Liver (tissue), 8 donors: ENCODE measurements at regions not wholly inside any gene's neighbourhood (a gene's known extent, or its start where the extent isn't known, plus 50 kb on each side); places are given as distances from the start of the nearest gene placed in this dataset.

ENCODE experiments used
- DNase-seq: peaks from one replicate; pipeline ENCODE4 v3.0.0-alpha.2; 2017; ENCODE audit warnings: low spot score
- H3K27ac ChIP-seq, 2 donors: one replicate each; pipeline ENCODE4 v1.7.0; 2013; ENCODE audit warnings: inconsistent platforms in 2 of 2, low read length in 2 of 2, control low read depth in 1 of 2, low read depth in 1 of 2, mild to moderate bottlenecking in 1 of 2
- H3K27me3 ChIP-seq, 4 donors: one replicate each; pipeline versions ENCODE4 v1.6.1 to v1.7.0; 2013; ENCODE audit warnings: low read length in 3 of 4, inconsistent platforms in 1 of 4, mild to moderate bottlenecking in 1 of 4, moderate library complexity in 1 of 4; ENCODE audit not compliant: control insufficient read depth in 4 of 4, insufficient read depth in 4 of 4
- H3K36me3 ChIP-seq, 4 donors: one replicate each; pipeline versions ENCODE4 v1.6.1 to v1.7.0; 2013; ENCODE audit warnings: low read length in 3 of 4, mild to moderate bottlenecking in 3 of 4, low read depth in 1 of 4, moderate library complexity in 1 of 4; ENCODE audit not compliant: control insufficient read depth in 4 of 4, insufficient read depth in 3 of 4
- H3K4me1 ChIP-seq, 4 donors: one replicate each; pipeline versions ENCODE4 v1.6.1 to v1.7.0; 2013; ENCODE audit warnings: low read length in 3 of 4, mild to moderate bottlenecking in 3 of 4, moderate library complexity in 1 of 4; ENCODE audit not compliant: control insufficient read depth in 4 of 4, insufficient read depth in 4 of 4
- H3K4me3 ChIP-seq, 3 donors: one replicate each; pipeline versions ENCODE4 v1.6.1 to v1.7.0; 2013; ENCODE audit warnings: low read length in 3 of 3, control low read depth in 1 of 3, low read depth in 1 of 3, mild to moderate bottlenecking in 1 of 3
- H3K9ac ChIP-seq, 2 donors: one replicate each; pipeline ENCODE4 v1.7.0; 2013; ENCODE audit warnings: low read length in 2 of 2, mild to moderate bottlenecking in 2 of 2, moderate library complexity in 2 of 2, control low read depth in 1 of 2, low read depth in 1 of 2
- H3K9me3 ChIP-seq, 4 donors: one replicate each; pipeline versions ENCODE4 v1.6.1 to v1.7.0; 2013; ENCODE audit warnings: low read length in 3 of 4; ENCODE audit not compliant: control insufficient read depth in 4 of 4
- EGR1 ChIP-seq, 2 donors: IDR thresholded peaks; 2 replicates each; pipeline ENCODE4 v1.6.1; 2016 to 2018; ENCODE audit warnings: antibody characterized with exemption in 2 of 2, low read depth in 2 of 2
- FOXA1 ChIP-seq: IDR thresholded peaks from 2 replicates; pipeline ENCODE4 v1.6.1; 2016; ENCODE audit warnings: antibody characterized with exemption
- GABPA ChIP-seq, 2 donors: IDR thresholded peaks in 1 of 2; conservative IDR thresholded peaks in 1 of 2; 2 replicates each; pipeline ENCODE4 v1.6.1; 2016; ENCODE audit warnings: antibody characterized with exemption in 2 of 2, mild to moderate bottlenecking in 1 of 2, moderate library complexity in 1 of 2
- HNF4A ChIP-seq, 2 donors: conservative IDR thresholded peaks; 2 replicates each; pipeline ENCODE4 v1.6.1; 2016; ENCODE audit warnings: antibody characterized with exemption in 2 of 2, mild to moderate bottlenecking in 2 of 2
- HNF4G ChIP-seq: IDR thresholded peaks from 2 replicates; pipeline ENCODE4 v1.6.1; 2016; ENCODE audit warnings: antibody characterized with exemption
- JUND ChIP-seq, 2 donors: IDR thresholded peaks; 2 replicates each; pipeline ENCODE4 v1.6.1; 2016; ENCODE audit warnings: antibody characterized with exemption in 2 of 2
- NR2F2 ChIP-seq: IDR thresholded peaks from 2 replicates; pipeline ENCODE4 v1.6.1; 2016; ENCODE audit warnings: antibody characterized with exemption
- RAD21 ChIP-seq, 2 donors: IDR thresholded peaks; 2 replicates each; pipeline ENCODE4 v1.6.1; 2016; ENCODE audit warnings: antibody characterized with exemption in 2 of 2, mild to moderate bottlenecking in 2 of 2
- RXRA ChIP-seq, 2 donors: IDR thresholded peaks; 2 replicates each; pipeline ENCODE4 v1.6.1; 2017 to 2018; ENCODE audit warnings: antibody characterized with exemption in 2 of 2, mild to moderate bottlenecking in 1 of 2
- SP1 ChIP-seq: IDR thresholded peaks from 2 replicates; pipeline ENCODE4 v1.6.1; 2018; ENCODE audit warnings: antibody characterized with exemption, mild to moderate bottlenecking
- TAF1 ChIP-seq: conservative IDR thresholded peaks from 2 replicates; pipeline ENCODE4 v1.6.1; 2016; ENCODE audit warnings: antibody characterized with exemption, mild to moderate bottlenecking
- YY1 ChIP-seq: IDR thresholded peaks from 2 replicates; pipeline ENCODE4 v1.6.1; 2016; ENCODE audit warnings: antibody characterized with exemption, mild to moderate bottlenecking
- WGBS: extraction: QIAGEN DNeasy Blood & Tissue Kit; methylation state at CpG from one replicate; pipeline ENCODE4 v1.1.7; 2013; 5-methylcytosine and 5-hydroxymethylcytosine counted together
- TF ChIP-seq, protein P1 (sequence below): fragments of 150-350 bp; IDR thresholded peaks from 2 replicates; pipeline ENCODE4 v1.5.1; 2017; ENCODE audit warnings: improper control_type of control experiment, low read depth, low read length; ENCODE audit not compliant: missing input control
- TF ChIP-seq, protein P2 (sequence below): IDR thresholded peaks from 2 replicates; pipeline ENCODE4 v1.6.1; 2016; ENCODE audit warnings: antibody characterized with exemption, mild to moderate bottlenecking
- TF ChIP-seq, protein P3 (sequence below): IDR thresholded peaks from 2 replicates; pipeline ENCODE4 v1.6.1; 2016; ENCODE audit warnings: antibody characterized with exemption
- TF ChIP-seq, protein P4 (sequence below): IDR thresholded peaks from 2 replicates; pipeline ENCODE4 v1.6.1; 2016; ENCODE audit warnings: antibody characterized with exemption
- TF ChIP-seq, protein P5 (sequence below): IDR thresholded peaks from 2 replicates; pipeline ENCODE4 v1.6.1; 2016; ENCODE audit warnings: antibody characterized with exemption
- donor health status: healthy.
- donor health status: healthy.
- donor health status: healthy.
- donor health status: healthy.
- donor health status: healthy.

DNA sequence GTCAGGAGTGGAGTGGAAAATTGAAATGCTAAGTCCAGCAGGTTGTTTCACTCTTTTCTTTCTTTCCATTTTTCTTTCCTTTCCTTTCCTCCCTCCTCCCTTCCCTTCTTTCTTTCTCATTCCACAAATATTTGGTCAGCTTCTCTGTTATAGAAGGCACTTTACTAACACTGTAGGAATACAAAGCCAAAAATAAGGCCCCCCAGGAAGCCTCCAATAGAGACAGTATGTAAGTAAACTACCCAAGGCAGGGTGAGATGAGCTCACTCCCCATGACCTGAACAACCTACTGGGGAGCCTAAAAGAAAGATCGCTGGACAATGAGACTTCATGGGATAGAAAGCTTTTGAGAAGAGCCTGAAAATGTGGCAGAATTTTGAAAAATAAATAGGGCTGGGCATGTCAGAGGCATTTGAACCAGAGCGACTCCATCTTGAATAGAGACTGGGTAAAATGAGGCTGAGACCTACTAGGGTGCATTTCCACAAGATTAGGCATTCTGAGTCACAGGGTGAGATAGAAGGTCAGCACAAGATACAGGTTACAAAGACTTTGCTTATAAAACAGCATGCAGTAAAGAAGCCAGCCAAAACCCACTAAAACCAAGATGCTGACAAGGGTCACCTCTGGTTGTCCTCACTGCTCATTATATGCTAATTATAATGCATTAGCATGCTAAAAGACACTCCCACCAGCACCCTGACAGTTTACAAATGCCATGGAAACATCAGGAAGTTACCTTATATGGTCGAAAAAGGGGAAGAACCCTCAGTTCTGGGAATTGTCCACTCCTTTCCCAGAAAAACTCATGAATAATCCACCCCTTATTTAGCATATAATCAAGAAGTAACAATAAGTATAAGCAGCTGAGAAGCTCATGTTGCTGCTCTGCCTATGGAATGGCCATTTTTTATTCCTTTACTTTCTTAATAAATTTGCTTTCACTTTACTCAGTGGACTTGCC lies 158.9 kb upstream of the EGFLAM start:
- Histone ChIP-seq H3K27ac (no peak overlapping the region), H3K9me3 (no peaks in the 10 kb centered on the region), H3K4me3 (no peak overlapping the region), H3K27me3 (peaks cover 0 to 4% (median 0%) of the 10 kb centered on the region in 4 donors), H3K9ac (no peak overlapping the region), H3K4me1 (no peaks in the 10 kb centered on the region), H3K36me3 (no peaks in the 10 kb centered on the region)
- no peak for DNase-seq
- 83% methylated on average over 3 of the region's 3 CpGs for WGBS
- TF ChIP-seq JUND (IDR thresholded peaks at IDR 0.05) (no peak), NR2F2 (no peak), FOXA1 (no peak)
- TF ChIP-seq, protein P1, sequence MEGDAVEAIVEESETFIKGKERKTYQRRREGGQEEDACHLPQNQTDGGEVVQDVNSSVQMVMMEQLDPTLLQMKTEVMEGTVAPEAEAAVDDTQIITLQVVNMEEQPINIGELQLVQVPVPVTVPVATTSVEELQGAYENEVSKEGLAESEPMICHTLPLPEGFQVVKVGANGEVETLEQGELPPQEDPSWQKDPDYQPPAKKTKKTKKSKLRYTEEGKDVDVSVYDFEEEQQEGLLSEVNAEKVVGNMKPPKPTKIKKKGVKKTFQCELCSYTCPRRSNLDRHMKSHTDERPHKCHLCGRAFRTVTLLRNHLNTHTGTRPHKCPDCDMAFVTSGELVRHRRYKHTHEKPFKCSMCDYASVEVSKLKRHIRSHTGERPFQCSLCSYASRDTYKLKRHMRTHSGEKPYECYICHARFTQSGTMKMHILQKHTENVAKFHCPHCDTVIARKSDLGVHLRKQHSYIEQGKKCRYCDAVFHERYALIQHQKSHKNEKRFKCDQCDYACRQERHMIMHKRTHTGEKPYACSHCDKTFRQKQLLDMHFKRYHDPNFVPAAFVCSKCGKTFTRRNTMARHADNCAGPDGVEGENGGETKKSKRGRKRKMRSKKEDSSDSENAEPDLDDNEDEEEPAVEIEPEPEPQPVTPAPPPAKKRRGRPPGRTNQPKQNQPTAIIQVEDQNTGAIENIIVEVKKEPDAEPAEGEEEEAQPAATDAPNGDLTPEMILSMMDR, result no peak
- TF ChIP-seq, protein P2, sequence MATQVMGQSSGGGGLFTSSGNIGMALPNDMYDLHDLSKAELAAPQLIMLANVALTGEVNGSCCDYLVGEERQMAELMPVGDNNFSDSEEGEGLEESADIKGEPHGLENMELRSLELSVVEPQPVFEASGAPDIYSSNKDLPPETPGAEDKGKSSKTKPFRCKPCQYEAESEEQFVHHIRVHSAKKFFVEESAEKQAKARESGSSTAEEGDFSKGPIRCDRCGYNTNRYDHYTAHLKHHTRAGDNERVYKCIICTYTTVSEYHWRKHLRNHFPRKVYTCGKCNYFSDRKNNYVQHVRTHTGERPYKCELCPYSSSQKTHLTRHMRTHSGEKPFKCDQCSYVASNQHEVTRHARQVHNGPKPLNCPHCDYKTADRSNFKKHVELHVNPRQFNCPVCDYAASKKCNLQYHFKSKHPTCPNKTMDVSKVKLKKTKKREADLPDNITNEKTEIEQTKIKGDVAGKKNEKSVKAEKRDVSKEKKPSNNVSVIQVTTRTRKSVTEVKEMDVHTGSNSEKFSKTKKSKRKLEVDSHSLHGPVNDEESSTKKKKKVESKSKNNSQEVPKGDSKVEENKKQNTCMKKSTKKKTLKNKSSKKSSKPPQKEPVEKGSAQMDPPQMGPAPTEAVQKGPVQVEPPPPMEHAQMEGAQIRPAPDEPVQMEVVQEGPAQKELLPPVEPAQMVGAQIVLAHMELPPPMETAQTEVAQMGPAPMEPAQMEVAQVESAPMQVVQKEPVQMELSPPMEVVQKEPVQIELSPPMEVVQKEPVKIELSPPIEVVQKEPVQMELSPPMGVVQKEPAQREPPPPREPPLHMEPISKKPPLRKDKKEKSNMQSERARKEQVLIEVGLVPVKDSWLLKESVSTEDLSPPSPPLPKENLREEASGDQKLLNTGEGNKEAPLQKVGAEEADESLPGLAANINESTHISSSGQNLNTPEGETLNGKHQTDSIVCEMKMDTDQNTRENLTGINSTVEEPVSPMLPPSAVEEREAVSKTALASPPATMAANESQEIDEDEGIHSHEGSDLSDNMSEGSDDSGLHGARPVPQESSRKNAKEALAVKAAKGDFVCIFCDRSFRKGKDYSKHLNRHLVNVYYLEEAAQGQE, result no peak

DNA sequence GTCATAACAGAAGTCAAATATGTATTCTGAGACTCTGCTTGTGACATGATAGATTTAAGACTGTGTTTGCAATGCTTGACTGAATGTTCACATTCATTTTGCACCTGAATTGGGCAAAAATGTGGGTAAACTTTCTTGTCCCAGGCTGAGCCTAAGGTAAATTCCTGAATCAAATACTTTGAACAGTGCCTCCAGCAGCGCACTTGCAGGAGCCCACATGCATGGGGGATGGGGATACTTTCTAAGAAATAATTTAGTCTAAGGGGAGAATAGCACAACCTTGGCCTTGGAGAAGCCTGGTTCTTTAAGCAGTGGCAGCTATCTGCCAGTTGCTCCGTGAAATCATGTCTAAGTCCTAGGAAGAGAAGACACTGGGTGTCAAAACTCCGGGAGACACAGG lies 163.5 kb upstream of the EGFLAM start:
- H3K27me3 ChIP-seq, result peaks cover 0 to 7% (median 1%) of the 10 kb centered on the region in 4 donors
- no peaks in the 10 kb centered on the region for H3K9me3 ChIP-seq
- TF ChIP-seq TAF1 (no peak), RAD21 (IDR thresholded peaks at IDR 0.05) (no peak), HNF4G (no peak), FOXA1 (no peak)
- TF ChIP-seq, protein P3, sequence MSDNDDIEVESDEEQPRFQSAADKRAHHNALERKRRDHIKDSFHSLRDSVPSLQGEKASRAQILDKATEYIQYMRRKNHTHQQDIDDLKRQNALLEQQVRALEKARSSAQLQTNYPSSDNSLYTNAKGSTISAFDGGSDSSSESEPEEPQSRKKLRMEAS, result no peak
- DNase-seq, result no peak
- H3K36me3 ChIP-seq, result no peaks in the 10 kb centered on the region
- no peak overlapping the region for H3K27ac ChIP-seq
- H3K4me3 ChIP-seq, result no peak overlapping the region
- 65% methylated on average over 3 of the region's 3 CpGs for WGBS
- no peak overlapping the region for H3K9ac ChIP-seq
- no peaks in the 10 kb centered on the region for H3K4me1 ChIP-seq

DNA sequence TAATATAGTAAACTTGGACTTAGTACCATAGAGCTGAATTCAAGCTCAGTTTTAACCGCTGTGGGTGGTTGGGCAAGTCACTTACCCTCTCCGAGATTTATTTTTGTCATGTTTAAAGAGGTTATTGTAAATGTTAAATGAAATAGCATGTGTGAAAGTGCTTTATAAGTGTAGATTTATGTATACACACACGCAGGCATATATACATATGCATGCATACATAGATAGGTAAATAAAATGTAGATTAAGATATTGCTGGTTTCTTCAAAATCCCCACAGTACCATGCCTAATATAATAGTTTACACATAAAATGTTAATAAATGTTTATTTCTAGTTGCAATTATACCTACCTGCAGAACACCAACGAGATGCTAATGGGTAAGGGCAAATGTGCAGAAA lies 164.5 kb upstream of the EGFLAM start:
- no peak overlapping the region for H3K9ac ChIP-seq
- H3K27me3 ChIP-seq, result peaks cover 0 to 7% (median 1%) of the 10 kb centered on the region in 4 donors
- no peaks in the 10 kb centered on the region for H3K4me1 ChIP-seq
- no peak overlapping the region for H3K27ac ChIP-seq
- DNase-seq, result no peak
- 68% methylated on average over 4 of the region's 4 CpGs for WGBS
- no peaks in the 10 kb centered on the region for H3K36me3 ChIP-seq
- no peaks in the 10 kb centered on the region for H3K9me3 ChIP-seq
- no peak overlapping the region for H3K4me3 ChIP-seq
- TF ChIP-seq YY1 (no peak), GABPA (IDR thresholded peaks at IDR 0.05 in 1 of 2, conservative IDR thresholded peaks at IDR 0.05 in 1 of 2) (no peak), HNF4A (conservative IDR thresholded peaks at IDR 0.05) (no peak), SP1 (no peak), NR2F2 (no peak), EGR1 (IDR thresholded peaks at IDR 0.05; ENCODE audit: low read depth in 2 of 2) (no peak), JUND (IDR thresholded peaks at IDR 0.05) (no peak), RAD21 (IDR thresholded peaks at IDR 0.05) (no peak), FOXA1 (no peak), HNF4G (no peak), RXRA (IDR thresholded peaks at IDR 0.05) (no peak)
- TF ChIP-seq, protein P4, sequence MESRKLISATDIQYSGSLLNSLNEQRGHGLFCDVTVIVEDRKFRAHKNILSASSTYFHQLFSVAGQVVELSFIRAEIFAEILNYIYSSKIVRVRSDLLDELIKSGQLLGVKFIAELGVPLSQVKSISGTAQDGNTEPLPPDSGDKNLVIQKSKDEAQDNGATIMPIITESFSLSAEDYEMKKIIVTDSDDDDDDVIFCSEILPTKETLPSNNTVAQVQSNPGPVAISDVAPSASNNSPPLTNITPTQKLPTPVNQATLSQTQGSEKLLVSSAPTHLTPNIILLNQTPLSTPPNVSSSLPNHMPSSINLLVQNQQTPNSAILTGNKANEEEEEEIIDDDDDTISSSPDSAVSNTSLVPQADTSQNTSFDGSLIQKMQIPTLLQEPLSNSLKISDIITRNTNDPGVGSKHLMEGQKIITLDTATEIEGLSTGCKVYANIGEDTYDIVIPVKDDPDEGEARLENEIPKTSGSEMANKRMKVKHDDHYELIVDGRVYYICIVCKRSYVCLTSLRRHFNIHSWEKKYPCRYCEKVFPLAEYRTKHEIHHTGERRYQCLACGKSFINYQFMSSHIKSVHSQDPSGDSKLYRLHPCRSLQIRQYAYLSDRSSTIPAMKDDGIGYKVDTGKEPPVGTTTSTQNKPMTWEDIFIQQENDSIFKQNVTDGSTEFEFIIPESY, result no peak
- TF ChIP-seq, protein P5, sequence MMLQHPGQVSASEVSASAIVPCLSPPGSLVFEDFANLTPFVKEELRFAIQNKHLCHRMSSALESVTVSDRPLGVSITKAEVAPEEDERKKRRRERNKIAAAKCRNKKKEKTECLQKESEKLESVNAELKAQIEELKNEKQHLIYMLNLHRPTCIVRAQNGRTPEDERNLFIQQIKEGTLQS, result no peak
